Activated CD8-positive, alpha-beta T cell treated with anti-CD3 and anti-CD28 coated beads for 36 hours (primary cell): ENCODE measurements at regions not wholly inside any gene's neighbourhood (a gene's known extent, or its start where the extent isn't known, plus 50 kb on each side); places are given as distances from the start of the nearest gene placed in this dataset.
"Not testable (repeated sequence)": the region's sequence is repeated elsewhere in the genome, so short reads cannot be mapped to it uniquely, and the experiment has no call there.

Source experiments
- ATAC-seq: fragments of 200-7000 bp; cut with Tn5 transposase; one replicate; pipeline ENCODE4 v1.10.0; 2021; ENCODE audit warnings: mild to moderate bottlenecking, moderate library complexity
- CTCF ChIA-PET: fragments of 350-600 bp; sonication (Branson Sonifier 250); formaldehyde crosslinking; loops from one replicate; lab custom pipeline; 2021; ENCODE audit warnings: antibody characterized with exemption; lab: Charles Lee
- POLR2A ChIA-PET: fragments of 350-600 bp; sonication (Branson Sonifier 250); formaldehyde crosslinking; loops from one replicate; lab custom pipeline; 2021; ENCODE audit warnings: antibody characterized with exemption; lab: Charles Lee
- DNase-seq: peaks from one replicate; pipeline ENCODE4 v3.0.0-alpha.2; 2020
- H3K27ac Mint-ChIP-seq: one replicate; pipeline ENCODE4 v1.8.0; 2021; ENCODE audit warnings: mild to moderate bottlenecking, mixed read lengths
- H3K27me3 Mint-ChIP-seq: one replicate; pipeline ENCODE4 v1.8.0; 2021; ENCODE audit warnings: mixed read lengths
- H3K36me3 Mint-ChIP-seq: one replicate; pipeline ENCODE4 v1.8.0; 2021; ENCODE audit warnings: low read depth, mixed read lengths
- H3K4me1 Mint-ChIP-seq: one replicate; pipeline ENCODE4 v1.8.0; 2021; ENCODE audit warnings: low read depth, mixed read lengths
- H3K4me3 Mint-ChIP-seq: one replicate; pipeline ENCODE4 v1.8.0; 2021; ENCODE audit warnings: mild to moderate bottlenecking, moderate library complexity, mixed read lengths
- H3K9me3 Mint-ChIP-seq: one replicate; pipeline ENCODE4 v1.8.0; 2021; ENCODE audit warnings: mixed read lengths
- CTCF ChIP-seq: fragments of 200-600 bp; IDR thresholded peaks from one replicate; pipeline ENCODE4 v1.8.0; 2022; ENCODE audit warnings: antibody characterized with exemption, mild to moderate bottlenecking
- intact Hi-C: fragments of 100-400 bp; cut with micrococcal nuclease; formaldehyde crosslinking; loops from one replicate; pipeline ENCODE4 v1.10.0; 2022

- H3K27ac Mint-ChIP-seq: no peak overlapping the region
- POLR2A ChIA-PET: no interaction called here
Observed at GRCh38 chr2:192901446-192901845, 706.7 kb upstream of the TMEFF2 start.

GRCh38 chr2:192899466-192899865 lies 704.7 kb upstream of the TMEFF2 start:
- ChIA-PET CTCF (no interaction called here), POLR2A (no interaction called here)
- H3K27ac Mint-ChIP-seq: no peak overlapping the region
- ATAC-seq: no peak
- intact Hi-C loops: no loop called here
- no peaks in the 10 kb centered on the region for H3K9me3 Mint-ChIP-seq
- H3K36me3 Mint-ChIP-seq: no peaks in the 10 kb centered on the region
- no peaks in the 10 kb centered on the region for H3K4me1 Mint-ChIP-seq
- TF ChIP-seq CTCF: no peak
- no peak overlapping the region for H3K4me3 Mint-ChIP-seq
- DNase-seq: no peak
- H3K27me3 Mint-ChIP-seq: no peaks in the 10 kb centered on the region

More at GRCh38 chr2:192901446-192901845, 706.7 kb upstream of the TMEFF2 start:
- DNase-seq (no peak), ATAC-seq (no peak)
- intact Hi-C loops: no loop called here
- peaks cover 2% of the 10 kb centered on the region for H3K9me3 Mint-ChIP-seq
- CTCF ChIA-PET: no interaction called here
- no peaks in the 10 kb centered on the region for H3K4me1 Mint-ChIP-seq
- no peak overlapping the region for H3K4me3 Mint-ChIP-seq
- no peaks in the 10 kb centered on the region for H3K36me3 Mint-ChIP-seq
- no peak for TF ChIP-seq CTCF
- no peaks in the 10 kb centered on the region for H3K27me3 Mint-ChIP-seq

GRCh38 chr2:192893976-192894375 lies 699.2 kb upstream of the TMEFF2 start:
- H3K27me3 Mint-ChIP-seq, POLR2A ChIA-PET, ATAC-seq, H3K4me1 Mint-ChIP-seq, CTCF ChIA-PET, H3K4me3 Mint-ChIP-seq, DNase-seq, H3K9me3 Mint-ChIP-seq, intact Hi-C loops, H3K27ac Mint-ChIP-seq, H3K36me3 Mint-ChIP-seq: not testable (repeated sequence)

GRCh38 chr2:192888109-192888508 lies 693.4 kb upstream of the TMEFF2 start:
- POLR2A ChIA-PET: no interaction called here

GRCh38 chr2:192887337-192887736 lies 692.6 kb upstream of the TMEFF2 start:
- intact Hi-C loops: no loop called here
- Mint-ChIP-seq H3K27ac (no peak overlapping the region), H3K36me3 (no peaks in the 10 kb centered on the region), H3K9me3 (no peaks in the 10 kb centered on the region), H3K27me3 (no peaks in the 10 kb centered on the region), H3K4me3 (no peak overlapping the region), H3K4me1 (no peaks in the 10 kb centered on the region)
- POLR2A ChIA-PET: no interaction called here
- no peak for TF ChIP-seq CTCF
- DNase-seq (no peak), ATAC-seq (no peak)
- CTCF ChIA-PET: no interaction called here

More at GRCh38 chr2:192888109-192888508, 693.4 kb upstream of the TMEFF2 start:
- no peak for DNase-seq
- intact Hi-C loops: no loop called here
- no peak for TF ChIP-seq CTCF
- no peaks in the 10 kb centered on the region for H3K4me1 Mint-ChIP-seq
- no peaks in the 10 kb centered on the region for H3K9me3 Mint-ChIP-seq
- no peaks in the 10 kb centered on the region for H3K36me3 Mint-ChIP-seq
- H3K27me3 Mint-ChIP-seq: no peaks in the 10 kb centered on the region
- no peak overlapping the region for H3K27ac Mint-ChIP-seq
- H3K4me3 Mint-ChIP-seq: no peak overlapping the region
- CTCF ChIA-PET: no interaction called here
- no peak for ATAC-seq

GRCh38 chr2:192886636-192887035 lies 691.9 kb upstream of the TMEFF2 start:
- H3K9me3 Mint-ChIP-seq: no peaks in the 10 kb centered on the region
- H3K36me3 Mint-ChIP-seq: no peaks in the 10 kb centered on the region
- DNase-seq: no peak
- no peak overlapping the region for H3K4me3 Mint-ChIP-seq
- intact Hi-C loops: no loop called here
- H3K27ac Mint-ChIP-seq: no peak overlapping the region
- no peaks in the 10 kb centered on the region for H3K4me1 Mint-ChIP-seq
- no peak for TF ChIP-seq CTCF
- H3K27me3 Mint-ChIP-seq: no peaks in the 10 kb centered on the region
- ATAC-seq: no peak
- POLR2A ChIA-PET: no interaction called here
- CTCF ChIA-PET: no interaction called here
